ENCODE measurements at regions not wholly inside any gene's neighbourhood (a gene's known extent, or its start where the extent isn't known, plus 50 kb on each side); places are given as distances from the start of the nearest gene placed in this dataset.

DNA sequence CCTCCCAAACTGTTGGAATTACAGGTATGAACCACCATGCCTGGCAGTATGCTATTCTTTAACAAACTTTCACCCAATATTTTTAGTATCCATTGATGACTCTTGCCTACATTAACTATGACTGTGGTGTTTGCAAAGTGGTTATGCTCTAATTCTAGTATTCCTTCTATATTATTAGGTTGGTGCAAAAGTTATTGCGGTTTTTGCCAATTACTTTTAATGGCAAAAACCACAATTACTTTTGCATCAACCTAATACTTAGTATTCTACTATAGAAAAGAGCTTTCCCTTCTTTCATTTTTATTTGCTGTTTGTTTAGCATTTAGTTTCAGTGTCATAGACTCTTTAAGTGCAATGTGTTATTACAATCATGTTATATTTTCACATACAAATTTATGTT, 760.6 kb downstream of the NR2F2 start:
- TF ChIP-seq, protein P1, sequence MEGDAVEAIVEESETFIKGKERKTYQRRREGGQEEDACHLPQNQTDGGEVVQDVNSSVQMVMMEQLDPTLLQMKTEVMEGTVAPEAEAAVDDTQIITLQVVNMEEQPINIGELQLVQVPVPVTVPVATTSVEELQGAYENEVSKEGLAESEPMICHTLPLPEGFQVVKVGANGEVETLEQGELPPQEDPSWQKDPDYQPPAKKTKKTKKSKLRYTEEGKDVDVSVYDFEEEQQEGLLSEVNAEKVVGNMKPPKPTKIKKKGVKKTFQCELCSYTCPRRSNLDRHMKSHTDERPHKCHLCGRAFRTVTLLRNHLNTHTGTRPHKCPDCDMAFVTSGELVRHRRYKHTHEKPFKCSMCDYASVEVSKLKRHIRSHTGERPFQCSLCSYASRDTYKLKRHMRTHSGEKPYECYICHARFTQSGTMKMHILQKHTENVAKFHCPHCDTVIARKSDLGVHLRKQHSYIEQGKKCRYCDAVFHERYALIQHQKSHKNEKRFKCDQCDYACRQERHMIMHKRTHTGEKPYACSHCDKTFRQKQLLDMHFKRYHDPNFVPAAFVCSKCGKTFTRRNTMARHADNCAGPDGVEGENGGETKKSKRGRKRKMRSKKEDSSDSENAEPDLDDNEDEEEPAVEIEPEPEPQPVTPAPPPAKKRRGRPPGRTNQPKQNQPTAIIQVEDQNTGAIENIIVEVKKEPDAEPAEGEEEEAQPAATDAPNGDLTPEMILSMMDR (IDR thresholded peaks at IDR 0.05; ENCODE audit: low read depth, low read length) = no peak
- no peak for TF ChIP-seq EZH2phosphoT487 (IDR thresholded peaks at IDR 0.05; ENCODE audit: low read depth)

Measured in OCI-LY3 (cell line).